ENCODE measurements at regions not wholly inside any gene's neighbourhood (a gene's known extent, or its start where the extent isn't known, plus 50 kb on each side); places are given as distances from the start of the nearest gene placed in this dataset.

GRCh38 chr6:87847135-87847829 lies 145.2 kb upstream of the AKIRIN2 start:
- no peak for DNase-seq

- no peak for DNase-seq
Observed at GRCh38 chr6:87846434-87846833, 144.4 kb upstream of the AKIRIN2 start.

- no peak for DNase-seq
Observed at GRCh38 chr6:87840324-87840723, 138.3 kb upstream of the AKIRIN2 start.

- no peak for DNase-seq
Observed at GRCh38 chr6:87837876-87838275, 135.8 kb upstream of the AKIRIN2 start.

GRCh38 chr6:87837444-87837843 lies 135.4 kb upstream of the AKIRIN2 start:
- no peak for DNase-seq

GRCh38 chr6:87832025-87832825 lies 130.2 kb upstream of the AKIRIN2 start:
- DNase-seq: no peak

- no peak for DNase-seq
Observed at GRCh38 chr6:87830907-87831306, 128.9 kb upstream of the AKIRIN2 start.

GRCh38 chr6:87829622-87830121 lies 127.6 kb upstream of the AKIRIN2 start:
- DNase-seq: no peak

- DNase-seq: no peak
Observed at GRCh38 chr6:87828044-87828443, 126.0 kb upstream of the AKIRIN2 start.

GRCh38 chr6:87827346-87827745 lies 125.3 kb upstream of the AKIRIN2 start:
- DNase-seq: no peak

- DNase-seq: no peak
Observed at GRCh38 chr6:87826424-87826823, 124.4 kb upstream of the AKIRIN2 start.

GRCh38 chr6:87825821-87826221 lies 123.8 kb upstream of the AKIRIN2 start:
- no peak for DNase-seq

- no peak for DNase-seq
Observed at GRCh38 chr6:87824958-87825491, 123.0 kb upstream of the AKIRIN2 start.

GRCh38 chr6:87822011-87822410 lies 120.0 kb upstream of the AKIRIN2 start:
- no peak for DNase-seq

GRCh38 chr6:87820343-87820984 lies 118.4 kb upstream of the AKIRIN2 start:
- no peak for DNase-seq

GRCh38 chr6:87817183-87817582 lies 115.2 kb upstream of the AKIRIN2 start:
- no peak for DNase-seq

GRCh38 chr6:87815449-87815848 lies 113.4 kb upstream of the AKIRIN2 start:
- no peak for DNase-seq

- DNase-seq: no peak
Observed at GRCh38 chr6:87808005-87808757, 106.1 kb upstream of the AKIRIN2 start.

- no peak for DNase-seq
Observed at GRCh38 chr6:87807475-87807874, 105.4 kb upstream of the AKIRIN2 start.

- no peak for DNase-seq
Observed at GRCh38 chr6:87806635-87807034, 104.6 kb upstream of the AKIRIN2 start.

GRCh38 chr6:87806099-87806498 lies 104.1 kb upstream of the AKIRIN2 start:
- no peak for DNase-seq

- no peak for DNase-seq
Observed at GRCh38 chr6:87803791-87804190, 101.8 kb upstream of the AKIRIN2 start.

GRCh38 chr6:87799651-87800050 lies 97.6 kb upstream of the AKIRIN2 start:
- DNase-seq: no peak

Data from stimulated activated CD4-positive, alpha-beta T cell treated with anti-CD3 and anti-CD28 coated beads, Interleukin-2, amount 100 ng/mL, for 48 hours (primary cell).